Lower lobe of right lung (tissue), 2 donors: ENCODE measurements at regions not wholly inside any gene's neighbourhood (a gene's known extent, or its start where the extent isn't known, plus 50 kb on each side); places are given as distances from the start of the nearest gene placed in this dataset.

Source experiments
- ATAC-seq, 2 donors: fragments of 200-7000 bp; cut with Tn5 transposase; one replicate each; pipeline ENCODE4 v1.9.1; 2020 to 2022; ENCODE audit warnings: mild to moderate bottlenecking in 2 of 2, moderate library complexity in 2 of 2
- DNase-seq: peaks from one replicate; pipeline ENCODE4 v3.0.0-alpha.2; 2020
- H3K27ac ChIP-seq: fragments of 200-600 bp; one replicate; pipeline ENCODE4 v1.8.0; 2022
- H3K27me3 ChIP-seq: fragments of 200-600 bp; one replicate; pipeline ENCODE4 v1.8.0; 2022; ENCODE audit warnings: low read depth
- H3K36me3 ChIP-seq: fragments of 200-600 bp; one replicate; pipeline ENCODE4 v1.8.0; 2022; ENCODE audit warnings: mild to moderate bottlenecking
- H3K4me1 ChIP-seq: fragments of 200-600 bp; one replicate; pipeline ENCODE4 v1.8.0; 2022
- H3K4me3 ChIP-seq: fragments of 200-600 bp; one replicate; pipeline ENCODE4 v1.8.0; 2022; ENCODE audit warnings: mild to moderate bottlenecking
- H3K9me3 ChIP-seq: fragments of 200-600 bp; one replicate; pipeline ENCODE4 v1.8.0; 2022
- intact Hi-C: fragments of 100-400 bp; cut with DNase I; formaldehyde crosslinking; loops from one replicate; pipeline ENCODE4 v1.11.0; 2022
- TF ChIP-seq, protein P1 (sequence below): fragments of 200-600 bp; IDR thresholded peaks from one replicate; pipeline ENCODE4 v1.8.0; 2022; ENCODE audit warnings: antibody characterized with exemption, mild to moderate bottlenecking
- donor health status: DM: no; HTN: yes; CAD: no; lungs with severe emphysema.

DNA sequence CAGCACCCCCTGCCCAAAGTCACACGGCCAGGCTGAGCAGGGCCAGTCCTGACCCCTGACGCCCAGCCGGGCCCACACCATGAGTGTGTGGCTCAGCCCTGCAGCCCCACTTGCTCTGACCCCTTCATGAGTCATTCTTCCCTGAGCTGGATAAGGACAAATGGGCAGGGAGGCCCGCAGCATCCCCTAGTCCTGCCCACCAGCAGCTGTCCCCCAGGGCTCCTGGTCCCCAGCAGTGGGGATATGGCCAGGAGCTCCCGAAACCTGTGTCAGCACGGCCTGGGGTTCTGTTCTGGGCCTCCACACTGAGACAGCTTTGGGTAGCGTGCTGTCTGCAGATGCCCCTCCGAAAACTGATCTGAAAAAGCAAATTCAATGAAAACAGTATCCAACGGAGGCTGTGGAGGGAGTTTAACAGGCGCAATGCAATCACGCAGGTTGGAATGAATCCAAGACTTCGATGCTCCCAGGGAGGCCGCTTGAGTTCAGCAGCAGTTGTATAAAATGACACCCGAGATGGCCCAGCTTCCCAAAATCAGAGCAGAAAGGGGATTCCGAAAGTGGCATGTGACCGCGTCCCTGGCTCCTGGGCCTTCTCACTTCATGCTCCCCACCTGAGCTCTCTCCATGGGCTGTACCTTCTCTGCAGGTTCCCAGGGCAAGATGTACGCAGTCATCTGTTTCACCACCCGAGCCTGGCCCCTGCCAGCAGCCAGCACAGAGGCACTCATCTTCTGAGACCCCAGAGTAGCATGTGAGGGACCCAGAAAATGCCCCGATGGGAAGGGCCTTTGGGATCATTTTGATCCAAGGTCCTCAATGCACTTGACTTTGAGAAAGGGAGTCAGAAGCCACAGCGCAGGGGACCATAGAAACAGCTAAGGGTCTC is 214.1 kb downstream of the USP6NL start:
- no peaks in the 10 kb centered on the region for H3K36me3 ChIP-seq
- intact Hi-C loops, result no loop called here
- H3K9me3 ChIP-seq, result no peaks in the 10 kb centered on the region
- no peak overlapping the region for H3K4me3 ChIP-seq
- DNase-seq, result no peak
- H3K27me3 ChIP-seq, result no peaks in the 10 kb centered on the region
- H3K27ac ChIP-seq, result no peak overlapping the region
- no peaks in the 10 kb centered on the region for H3K4me1 ChIP-seq
- no peak for ATAC-seq
- TF ChIP-seq, protein P1, sequence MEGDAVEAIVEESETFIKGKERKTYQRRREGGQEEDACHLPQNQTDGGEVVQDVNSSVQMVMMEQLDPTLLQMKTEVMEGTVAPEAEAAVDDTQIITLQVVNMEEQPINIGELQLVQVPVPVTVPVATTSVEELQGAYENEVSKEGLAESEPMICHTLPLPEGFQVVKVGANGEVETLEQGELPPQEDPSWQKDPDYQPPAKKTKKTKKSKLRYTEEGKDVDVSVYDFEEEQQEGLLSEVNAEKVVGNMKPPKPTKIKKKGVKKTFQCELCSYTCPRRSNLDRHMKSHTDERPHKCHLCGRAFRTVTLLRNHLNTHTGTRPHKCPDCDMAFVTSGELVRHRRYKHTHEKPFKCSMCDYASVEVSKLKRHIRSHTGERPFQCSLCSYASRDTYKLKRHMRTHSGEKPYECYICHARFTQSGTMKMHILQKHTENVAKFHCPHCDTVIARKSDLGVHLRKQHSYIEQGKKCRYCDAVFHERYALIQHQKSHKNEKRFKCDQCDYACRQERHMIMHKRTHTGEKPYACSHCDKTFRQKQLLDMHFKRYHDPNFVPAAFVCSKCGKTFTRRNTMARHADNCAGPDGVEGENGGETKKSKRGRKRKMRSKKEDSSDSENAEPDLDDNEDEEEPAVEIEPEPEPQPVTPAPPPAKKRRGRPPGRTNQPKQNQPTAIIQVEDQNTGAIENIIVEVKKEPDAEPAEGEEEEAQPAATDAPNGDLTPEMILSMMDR, result no peak

DNA sequence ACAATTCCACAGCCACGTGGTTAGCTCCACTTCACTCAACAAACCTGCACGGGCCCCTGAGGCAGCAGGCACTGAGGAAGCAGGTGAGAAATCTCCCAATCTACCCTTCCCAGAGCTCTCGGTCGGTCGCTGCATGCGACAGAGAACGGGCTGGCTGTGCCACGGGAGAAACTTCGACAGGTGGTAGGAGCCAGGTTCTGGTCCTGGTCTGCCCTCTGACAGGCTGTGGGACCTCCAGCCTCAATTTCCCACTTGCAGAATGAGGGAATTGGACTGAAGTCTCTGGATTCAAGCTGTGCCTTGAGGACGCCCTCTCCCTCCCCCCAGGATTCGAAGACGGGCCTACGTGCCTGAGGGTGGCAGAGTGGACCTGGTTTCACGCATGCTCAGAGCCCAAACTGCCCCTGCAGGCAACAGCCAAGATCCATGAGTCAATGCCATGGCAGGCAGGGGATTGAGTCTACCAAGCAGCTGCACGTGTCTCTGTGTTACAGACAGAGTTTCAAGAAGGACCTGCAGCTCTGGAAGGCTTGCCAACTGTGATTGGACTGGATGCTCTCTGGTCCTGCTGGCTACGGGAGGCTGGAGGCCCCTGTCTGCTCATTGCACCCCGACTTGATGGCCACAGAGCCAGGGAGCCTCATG is 215.0 kb downstream of the USP6NL start:
- intact Hi-C loops, result no loop called here
- no peaks in the 10 kb centered on the region for H3K36me3 ChIP-seq
- H3K4me1 ChIP-seq, result no peaks in the 10 kb centered on the region
- no peaks in the 10 kb centered on the region for H3K27me3 ChIP-seq
- no peak overlapping the region for H3K27ac ChIP-seq
- ATAC-seq (no peak), DNase-seq (no peak)
- TF ChIP-seq, protein P1, result no peak
- no peak overlapping the region for H3K4me3 ChIP-seq
- no peaks in the 10 kb centered on the region for H3K9me3 ChIP-seq

- Histone ChIP-seq H3K4me3 (no peak overlapping the region), H3K27me3 (no peaks in the 10 kb centered on the region), H3K4me1 (no peaks in the 10 kb centered on the region), H3K27ac (no peak overlapping the region), H3K36me3 (no peaks in the 10 kb centered on the region), H3K9me3 (no peaks in the 10 kb centered on the region)
- intact Hi-C loops, result no loop called here
- ATAC-seq (no peak), DNase-seq (no peak)
- TF ChIP-seq, protein P1, result no peak
These were observed 215.7 kb downstream of the USP6NL start for GRCh38 chr10:11395581-11396310.

- Histone ChIP-seq H3K9me3 (no peaks in the 10 kb centered on the region), H3K27me3 (no peaks in the 10 kb centered on the region), H3K36me3 (no peaks in the 10 kb centered on the region), H3K27ac (no peak overlapping the region), H3K4me1 (no peaks in the 10 kb centered on the region), H3K4me3 (no peak overlapping the region)
- intact Hi-C loops, result no loop called here
- ATAC-seq (no peak), DNase-seq (no peak)
- TF ChIP-seq, protein P1, result no peak
These were observed 216.3 kb downstream of the USP6NL start for GRCh38 chr10:11395161-11395560.

DNA sequence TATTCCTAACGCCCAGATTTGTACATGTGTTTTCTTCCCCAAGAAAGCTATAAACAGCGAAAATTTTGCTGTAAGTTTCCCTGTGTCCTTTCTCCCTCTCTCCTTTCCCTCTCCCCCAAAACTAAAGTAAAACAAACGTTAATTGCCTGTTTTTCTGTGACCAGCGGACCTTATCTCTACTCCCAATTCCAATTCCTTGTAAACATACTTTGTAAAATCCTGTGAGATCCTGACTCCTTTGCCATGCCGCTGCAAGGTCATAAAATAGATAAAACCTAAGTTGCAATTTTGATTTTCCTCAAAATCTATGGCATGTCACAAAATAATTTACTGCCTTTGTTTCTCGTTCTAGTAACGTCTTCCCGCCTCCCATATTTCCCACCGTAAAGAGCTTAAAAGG is 217.6 kb downstream of the USP6NL start:
- ATAC-seq, result no peak
- Histone ChIP-seq H3K27ac (no peak overlapping the region), H3K9me3 (no peaks in the 10 kb centered on the region), H3K4me1 (no peaks in the 10 kb centered on the region), H3K27me3 (no peaks in the 10 kb centered on the region), H3K36me3 (no peaks in the 10 kb centered on the region), H3K4me3 (no peak overlapping the region)
- no peak for DNase-seq
- intact Hi-C loops, result no loop called here
- TF ChIP-seq, protein P1, result no peak
